Omental fat pad (tissue), 3 donors: ENCODE measurements at regions not wholly inside any gene's neighbourhood (a gene's known extent, or its start where the extent isn't known, plus 50 kb on each side); places are given as distances from the start of the nearest gene placed in this dataset.

Experiments
- ATAC-seq: fragments of 150-250 bp; one replicate; pipeline ENCODE4 v1.9.1; 2016; ENCODE audit warnings: mild to moderate bottlenecking, moderate library complexity; ENCODE audit not compliant: low FRiP score
- DNase-seq: peaks from one replicate; pipeline ENCODE4 v3.0.0-alpha.2; 2019; ENCODE audit warnings: low spot score
- TF ChIP-seq, protein P1 (sequence below), 3 donors: fragments of 450-650 bp; IDR thresholded peaks; one replicate each; pipeline ENCODE4 v1.5.1; 2016 to 2017; ENCODE audit warnings: antibody characterized with exemption in 3 of 3, mild to moderate bottlenecking in 3 of 3, moderate library complexity in 2 of 3

DNA sequence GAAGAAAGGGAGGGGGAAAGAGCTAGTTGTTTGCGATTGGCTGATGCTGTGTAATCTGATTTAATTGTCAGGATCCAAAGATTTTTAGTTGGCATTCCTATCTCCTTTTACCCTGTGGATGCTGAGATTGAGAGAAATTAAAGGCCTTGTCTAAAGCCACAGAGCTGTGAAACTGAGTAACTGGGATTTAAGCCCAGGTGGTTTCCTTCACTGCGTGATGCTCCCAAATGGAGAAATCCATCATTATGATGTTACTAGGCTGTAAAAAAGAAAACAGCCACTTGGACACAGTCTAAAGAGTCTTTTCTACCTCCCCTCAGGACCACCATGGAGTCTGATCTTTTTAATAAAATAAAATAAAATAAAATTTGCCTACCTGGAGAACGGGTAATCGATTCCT is 883.0 kb upstream of the NR2F2 start:
- ATAC-seq (no peak), DNase-seq (no peak)
- TF ChIP-seq, protein P1, sequence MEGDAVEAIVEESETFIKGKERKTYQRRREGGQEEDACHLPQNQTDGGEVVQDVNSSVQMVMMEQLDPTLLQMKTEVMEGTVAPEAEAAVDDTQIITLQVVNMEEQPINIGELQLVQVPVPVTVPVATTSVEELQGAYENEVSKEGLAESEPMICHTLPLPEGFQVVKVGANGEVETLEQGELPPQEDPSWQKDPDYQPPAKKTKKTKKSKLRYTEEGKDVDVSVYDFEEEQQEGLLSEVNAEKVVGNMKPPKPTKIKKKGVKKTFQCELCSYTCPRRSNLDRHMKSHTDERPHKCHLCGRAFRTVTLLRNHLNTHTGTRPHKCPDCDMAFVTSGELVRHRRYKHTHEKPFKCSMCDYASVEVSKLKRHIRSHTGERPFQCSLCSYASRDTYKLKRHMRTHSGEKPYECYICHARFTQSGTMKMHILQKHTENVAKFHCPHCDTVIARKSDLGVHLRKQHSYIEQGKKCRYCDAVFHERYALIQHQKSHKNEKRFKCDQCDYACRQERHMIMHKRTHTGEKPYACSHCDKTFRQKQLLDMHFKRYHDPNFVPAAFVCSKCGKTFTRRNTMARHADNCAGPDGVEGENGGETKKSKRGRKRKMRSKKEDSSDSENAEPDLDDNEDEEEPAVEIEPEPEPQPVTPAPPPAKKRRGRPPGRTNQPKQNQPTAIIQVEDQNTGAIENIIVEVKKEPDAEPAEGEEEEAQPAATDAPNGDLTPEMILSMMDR (IDR thresholded peaks at IDR 0.05), result no peak

DNA sequence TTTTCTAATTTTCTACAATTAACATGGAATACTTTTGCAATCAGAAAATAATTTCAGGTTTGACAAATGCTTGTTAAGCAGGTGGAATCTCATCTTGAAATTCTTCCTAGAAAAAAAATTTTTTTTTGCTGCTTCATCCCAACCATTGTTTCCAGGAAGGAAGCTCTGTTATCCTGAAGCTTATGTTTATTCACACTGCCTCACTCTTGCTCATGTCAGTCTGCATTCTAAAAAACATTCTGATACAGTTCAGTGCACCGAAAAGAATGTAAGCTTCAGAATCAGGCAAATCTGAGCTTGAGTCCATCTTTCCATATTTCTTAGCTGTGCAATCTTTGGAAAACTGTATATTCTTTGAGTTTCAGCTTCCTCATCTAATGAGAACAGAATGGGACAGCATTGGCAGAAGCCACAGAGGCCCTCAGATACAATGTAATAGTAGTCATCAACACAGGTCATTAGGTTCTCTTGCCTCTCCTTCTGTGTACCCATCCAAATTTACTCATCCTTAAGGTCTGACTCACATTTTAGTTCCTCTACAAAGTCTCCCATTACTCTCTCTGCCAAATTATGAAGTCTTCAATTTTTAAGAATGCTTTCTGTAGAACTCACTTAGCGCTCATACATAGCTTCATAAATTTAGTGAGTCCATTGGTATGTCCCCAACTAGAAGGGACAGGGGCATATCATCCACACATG is 881.8 kb upstream of the NR2F2 start:
- no peak for ATAC-seq
- TF ChIP-seq, protein P1 (IDR thresholded peaks at IDR 0.05), result no peak
- no peak for DNase-seq

DNA sequence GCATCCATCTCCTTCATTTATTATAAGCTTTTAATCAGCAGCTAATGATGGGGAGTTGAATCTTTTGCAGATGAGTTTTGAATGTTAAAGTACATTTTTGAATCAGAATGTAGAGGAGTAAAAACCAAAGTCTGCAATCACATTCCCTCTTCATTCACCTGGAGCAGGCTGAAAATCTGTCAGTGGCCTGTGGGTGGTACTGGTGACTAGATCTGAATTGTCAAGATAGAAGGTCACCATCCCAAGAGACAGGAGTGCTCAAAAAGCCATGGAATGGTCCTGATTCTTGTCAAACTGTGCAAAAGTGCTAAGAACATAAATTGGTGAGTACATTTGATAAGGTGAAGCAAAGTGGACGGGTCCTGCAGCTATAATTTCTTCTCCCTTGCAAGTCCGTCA is 881.3 kb upstream of the NR2F2 start:
- DNase-seq, result no peak
- ATAC-seq, result no peak
- TF ChIP-seq, protein P1 (IDR thresholded peaks at IDR 0.05), result no peak

DNA sequence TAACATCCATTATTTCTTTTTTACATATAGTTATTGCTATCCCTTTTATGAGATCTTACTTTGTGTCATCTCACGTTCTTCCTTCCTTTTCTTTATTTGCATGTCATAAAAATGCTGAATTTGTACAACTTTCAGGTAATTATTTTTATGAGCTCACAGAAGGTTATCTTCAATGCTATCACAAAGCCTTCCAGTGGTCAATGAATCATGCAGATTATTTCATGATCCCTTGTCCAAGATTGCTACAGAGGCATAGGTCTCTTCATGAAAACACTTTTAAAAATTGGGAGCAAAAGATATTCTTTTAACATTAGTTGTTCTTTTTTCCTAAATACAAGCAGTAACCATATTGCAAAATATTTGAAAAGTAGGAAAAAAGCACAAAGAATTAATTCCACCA is 880.1 kb upstream of the NR2F2 start:
- TF ChIP-seq, protein P1 (IDR thresholded peaks at IDR 0.05), result no peak
- DNase-seq, result no peak
- ATAC-seq, result no peak

DNA sequence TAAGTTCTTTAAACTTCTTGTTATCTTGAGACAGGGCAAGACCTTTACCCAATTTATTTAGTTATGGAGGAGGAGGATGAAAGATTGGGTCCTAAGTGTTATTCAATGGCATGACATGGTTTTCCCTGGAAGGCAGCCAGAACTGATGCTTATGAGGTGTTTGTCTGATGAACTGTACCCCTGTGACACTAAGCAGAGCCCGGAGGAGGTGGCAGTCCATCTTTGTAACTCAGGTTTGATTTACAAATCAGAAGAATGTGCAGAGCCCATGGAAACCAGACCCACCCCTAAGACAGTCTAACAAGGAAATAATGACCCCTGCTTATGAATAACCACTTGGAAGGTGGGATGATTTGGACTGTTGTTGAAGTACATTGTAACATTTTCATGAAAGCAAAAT is 878.6 kb upstream of the NR2F2 start:
- ATAC-seq (no peak), DNase-seq (no peak)
- TF ChIP-seq, protein P1 (IDR thresholded peaks at IDR 0.05), result no peak

DNA sequence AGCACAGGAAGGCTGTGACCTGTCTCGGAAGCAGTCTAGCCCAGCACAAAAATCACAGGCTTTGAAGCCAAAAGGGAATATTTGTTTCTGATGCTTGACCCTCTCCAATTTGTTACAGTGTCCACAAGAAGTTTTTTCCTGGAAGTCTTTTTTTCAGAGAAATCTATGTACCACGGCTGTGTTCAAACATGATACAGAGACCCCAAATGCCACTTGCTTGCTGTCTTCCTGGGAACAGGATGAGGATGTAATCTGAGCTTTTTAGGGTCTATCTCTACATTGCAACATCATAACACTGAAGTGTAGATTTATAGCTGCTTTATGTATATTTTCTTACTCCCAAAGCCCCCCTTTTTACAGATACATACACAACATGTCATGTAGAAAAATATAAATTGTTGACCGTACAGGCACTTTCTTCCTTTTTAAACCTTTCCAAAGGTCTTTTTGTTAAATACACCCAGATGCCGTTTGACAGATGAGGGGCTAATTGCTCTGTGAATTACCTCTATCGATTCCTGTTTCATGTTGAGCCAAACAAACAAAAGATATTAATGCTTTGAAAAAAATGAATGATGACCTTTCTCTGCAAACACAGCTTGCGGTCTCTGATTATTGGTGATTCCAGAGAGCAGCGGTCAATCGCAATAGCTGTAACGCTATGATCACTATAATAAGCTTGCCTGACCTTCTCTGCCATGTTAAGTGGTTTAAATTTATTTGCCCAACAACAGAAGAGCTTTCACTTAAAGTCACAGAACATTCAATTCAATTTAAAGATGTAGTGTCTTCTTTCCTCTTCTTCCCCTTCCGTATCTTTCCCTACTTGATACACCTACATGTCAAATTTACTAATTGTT is 875.9 kb upstream of the NR2F2 start:
- ATAC-seq, result no peak
- DNase-seq, result no peak
- TF ChIP-seq, protein P1 (IDR thresholded peaks at IDR 0.05), result no peak
